GM23338 (cell line): ENCODE measurements at regions not wholly inside any gene's neighbourhood (a gene's known extent, or its start where the extent isn't known, plus 50 kb on each side); places are given as distances from the start of the nearest gene placed in this dataset.

ENCODE experiments used
- CREB1 ChIP-seq: fragments of 250-450 bp; sonication (Bioruptor Pico); IDR thresholded peaks from 2 replicates; pipeline ENCODE4 v1.5.0; 2020; ENCODE audit warnings: low read depth, mild to moderate bottlenecking, moderate library complexity
- CTCF ChIP-seq, 2 experiments: fragments of 200-600 bp in 1 of 2; sonication (generic) in 1 of 2; conservative IDR thresholded peaks; 2 replicates each; pipeline versions ENCODE4 v1.5.1 to v1.6.1; 2016 to 2017; ENCODE audit warnings: antibody characterized with exemption in 2 of 2, low read depth in 2 of 2, mild to moderate bottlenecking in 2 of 2, moderate library complexity in 1 of 2
- EZH2 ChIP-seq: fragments of 200-600 bp; sonication (generic); IDR thresholded peaks from one replicate; pipeline ENCODE4 v1.8.0; 2017; ENCODE audit warnings: antibody characterized with exemption, mild to moderate bottlenecking, low read depth; ENCODE audit not compliant: unreplicated experiment
- EZH2phosphoT487 ChIP-seq: fragments of 200-600 bp; sonication (generic); IDR thresholded peaks from one replicate; pipeline ENCODE4 v1.8.1; 2018; ENCODE audit warnings: antibody characterized with exemption; ENCODE audit not compliant: unreplicated experiment
- JUNB ChIP-seq: IDR thresholded peaks from one replicate; pipeline ENCODE4 v1.6.1; 2016; ENCODE audit warnings: antibody characterized with exemption; ENCODE audit not compliant: unreplicated experiment
- NANOG ChIP-seq: IDR thresholded peaks from 2 replicates; pipeline ENCODE4 v1.6.1; 2016; ENCODE audit warnings: antibody characterized with exemption, borderline replicate concordance
- POLR2AphosphoS5 ChIP-seq: IDR thresholded peaks from 2 replicates; pipeline ENCODE4 v1.6.1; 2016; ENCODE audit warnings: antibody characterized with exemption, low read depth
- ZNF114 ChIP-seq: fragments of 250-450 bp; sonication (Bioruptor Pico); IDR thresholded peaks from 2 replicates; pipeline ENCODE4 v1.5.0; 2020; ENCODE audit warnings: mild to moderate bottlenecking, moderate library complexity
- TF ChIP-seq, protein P1 (sequence below): IDR thresholded peaks from one replicate; pipeline ENCODE4 v1.6.1; 2018; ENCODE audit warnings: antibody characterized with exemption; ENCODE audit not compliant: unreplicated experiment
- TF ChIP-seq, protein P2 (sequence below): IDR thresholded peaks from 2 replicates; pipeline ENCODE4 v1.6.1; 2016; ENCODE audit warnings: antibody characterized with exemption

DNA sequence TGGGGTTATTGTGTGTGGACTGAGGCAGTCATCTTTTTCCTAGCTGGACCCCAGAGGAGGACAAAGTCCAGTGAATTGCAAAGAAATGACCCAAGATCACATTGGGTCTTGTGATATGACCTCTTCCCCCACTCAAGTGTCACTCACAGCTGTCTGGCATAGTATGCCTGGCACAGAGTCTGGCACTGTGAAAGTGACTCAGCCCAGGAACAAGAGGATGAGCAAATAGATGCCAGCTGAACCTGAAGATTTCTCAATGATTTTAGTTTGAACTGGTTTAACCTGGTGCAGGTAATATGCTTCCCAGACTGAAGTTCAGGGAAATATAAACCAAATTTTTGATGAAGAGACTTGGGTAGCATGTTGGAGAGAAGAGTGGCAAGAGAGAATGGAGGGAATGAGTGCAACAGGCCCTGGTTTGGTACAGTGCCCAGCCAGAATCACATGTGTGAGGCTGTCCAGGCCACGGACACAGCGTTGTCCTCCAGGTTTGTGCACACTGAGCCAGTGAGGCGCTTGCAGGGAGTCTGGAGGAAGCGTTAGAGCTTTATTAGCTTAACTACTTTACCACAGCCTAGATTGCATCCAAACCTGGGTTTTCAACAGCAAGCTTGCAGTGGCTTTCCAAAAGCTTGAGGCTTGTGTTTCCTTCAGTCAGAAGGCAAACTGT lies 332.9 kb downstream of the NUAK1 start:
- TF ChIP-seq CTCF (conservative IDR thresholded peaks at IDR 0.05; ENCODE audit: low read depth in 2 of 2) (no peak), POLR2AphosphoS5 (no peak), ZNF114 (CRISPR knock-in tag) (no peak), CREB1 (CRISPR knock-in tag) (no peak), NANOG (no peak), EZH2phosphoT487 (no peak), EZH2 (no peak), JUNB (no peak)
- TF ChIP-seq, protein P1, sequence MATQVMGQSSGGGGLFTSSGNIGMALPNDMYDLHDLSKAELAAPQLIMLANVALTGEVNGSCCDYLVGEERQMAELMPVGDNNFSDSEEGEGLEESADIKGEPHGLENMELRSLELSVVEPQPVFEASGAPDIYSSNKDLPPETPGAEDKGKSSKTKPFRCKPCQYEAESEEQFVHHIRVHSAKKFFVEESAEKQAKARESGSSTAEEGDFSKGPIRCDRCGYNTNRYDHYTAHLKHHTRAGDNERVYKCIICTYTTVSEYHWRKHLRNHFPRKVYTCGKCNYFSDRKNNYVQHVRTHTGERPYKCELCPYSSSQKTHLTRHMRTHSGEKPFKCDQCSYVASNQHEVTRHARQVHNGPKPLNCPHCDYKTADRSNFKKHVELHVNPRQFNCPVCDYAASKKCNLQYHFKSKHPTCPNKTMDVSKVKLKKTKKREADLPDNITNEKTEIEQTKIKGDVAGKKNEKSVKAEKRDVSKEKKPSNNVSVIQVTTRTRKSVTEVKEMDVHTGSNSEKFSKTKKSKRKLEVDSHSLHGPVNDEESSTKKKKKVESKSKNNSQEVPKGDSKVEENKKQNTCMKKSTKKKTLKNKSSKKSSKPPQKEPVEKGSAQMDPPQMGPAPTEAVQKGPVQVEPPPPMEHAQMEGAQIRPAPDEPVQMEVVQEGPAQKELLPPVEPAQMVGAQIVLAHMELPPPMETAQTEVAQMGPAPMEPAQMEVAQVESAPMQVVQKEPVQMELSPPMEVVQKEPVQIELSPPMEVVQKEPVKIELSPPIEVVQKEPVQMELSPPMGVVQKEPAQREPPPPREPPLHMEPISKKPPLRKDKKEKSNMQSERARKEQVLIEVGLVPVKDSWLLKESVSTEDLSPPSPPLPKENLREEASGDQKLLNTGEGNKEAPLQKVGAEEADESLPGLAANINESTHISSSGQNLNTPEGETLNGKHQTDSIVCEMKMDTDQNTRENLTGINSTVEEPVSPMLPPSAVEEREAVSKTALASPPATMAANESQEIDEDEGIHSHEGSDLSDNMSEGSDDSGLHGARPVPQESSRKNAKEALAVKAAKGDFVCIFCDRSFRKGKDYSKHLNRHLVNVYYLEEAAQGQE = no peak
- TF ChIP-seq, protein P2, sequence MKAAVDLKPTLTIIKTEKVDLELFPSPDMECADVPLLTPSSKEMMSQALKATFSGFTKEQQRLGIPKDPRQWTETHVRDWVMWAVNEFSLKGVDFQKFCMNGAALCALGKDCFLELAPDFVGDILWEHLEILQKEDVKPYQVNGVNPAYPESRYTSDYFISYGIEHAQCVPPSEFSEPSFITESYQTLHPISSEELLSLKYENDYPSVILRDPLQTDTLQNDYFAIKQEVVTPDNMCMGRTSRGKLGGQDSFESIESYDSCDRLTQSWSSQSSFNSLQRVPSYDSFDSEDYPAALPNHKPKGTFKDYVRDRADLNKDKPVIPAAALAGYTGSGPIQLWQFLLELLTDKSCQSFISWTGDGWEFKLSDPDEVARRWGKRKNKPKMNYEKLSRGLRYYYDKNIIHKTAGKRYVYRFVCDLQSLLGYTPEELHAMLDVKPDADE = no peak
